Gastroesophageal sphincter (tissue), 4 donors: ENCODE measurements at regions not wholly inside any gene's neighbourhood (a gene's known extent, or its start where the extent isn't known, plus 50 kb on each side); places are given as distances from the start of the nearest gene placed in this dataset.
A peak's percentile ranks its signal among the peaks of the same experiment; 100 is the strongest.

Experiments
- ATAC-seq: fragments of 150-250 bp; one replicate; pipeline ENCODE4 v1.9.1; 2016; ENCODE audit warnings: mild to moderate bottlenecking, moderate library complexity
- H3K27ac ChIP-seq, 4 donors: fragments of 200-600 bp; sonication (generic) in 3 of 4; 1 replicate in 3 of 4; 2 replicates in 1 of 4; pipeline ENCODE4 v1.5.1; 2016 to 2019
- H3K27me3 ChIP-seq: fragments of 200-600 bp; sonication (generic); one replicate; pipeline ENCODE4 v1.5.1; 2019
- H3K36me3 ChIP-seq, 2 donors: fragments of 200-600 bp; sonication (generic); one replicate each; pipeline ENCODE4 v1.5.1; 2019; ENCODE audit warnings: control low read depth in 1 of 2
- H3K4me1 ChIP-seq, 3 donors: fragments of 200-600 bp; sonication (generic); 1 replicate in 2 of 3; 2 replicates in 1 of 3; pipeline ENCODE4 v1.5.1; 2016 to 2019; ENCODE audit warnings: control low read depth in 2 of 3
- H3K4me3 ChIP-seq, 2 donors: fragments of 200-600 bp; sonication (generic); one replicate each; pipeline ENCODE4 v1.5.1; 2019; ENCODE audit warnings: mild to moderate bottlenecking in 1 of 2, moderate library complexity in 1 of 2
- H3K9me3 ChIP-seq, 3 donors: fragments of 200-600 bp; sonication (generic); one replicate each; pipeline ENCODE4 v1.5.1; 2017 to 2019; ENCODE audit warnings: control low read depth in 2 of 3
- EP300 ChIP-seq: sonication (generic); formaldehyde crosslinking; IDR thresholded peaks from one replicate; pipeline ENCODE4 v1.6.1; 2017; ENCODE audit warnings: antibody characterized with exemption, mild to moderate bottlenecking
- POLR2A ChIP-seq, 2 donors: fragments of 450-650 bp; IDR thresholded peaks; one replicate each; pipeline ENCODE4 v1.6.1; 2017; ENCODE audit warnings: antibody characterized with exemption in 2 of 2, mild to moderate bottlenecking in 2 of 2, moderate library complexity in 1 of 2
- POLR2AphosphoS5 ChIP-seq: sonication (generic); formaldehyde crosslinking; IDR thresholded peaks from one replicate; pipeline ENCODE4 v1.6.1; 2017; ENCODE audit warnings: antibody characterized with exemption
- WGBS, 2 donors: methylation state at CpG; one replicate each; pipeline ENCODE4 v1.1.5; 2018; ENCODE audit warnings: low coverage in 1 of 2; 5-methylcytosine and 5-hydroxymethylcytosine counted together
- TF ChIP-seq, protein P1 (sequence below), 4 experiments: fragments of 200-600 bp in 2 of 4; fragments of 450-650 bp in 2 of 4; sonication (generic) in 1 of 4; IDR thresholded peaks; one replicate each; pipeline ENCODE4 v1.5.1; 2017 to 2019; ENCODE audit warnings: antibody characterized with exemption in 4 of 4, mild to moderate bottlenecking in 2 of 4, moderate library complexity in 2 of 4

DNA sequence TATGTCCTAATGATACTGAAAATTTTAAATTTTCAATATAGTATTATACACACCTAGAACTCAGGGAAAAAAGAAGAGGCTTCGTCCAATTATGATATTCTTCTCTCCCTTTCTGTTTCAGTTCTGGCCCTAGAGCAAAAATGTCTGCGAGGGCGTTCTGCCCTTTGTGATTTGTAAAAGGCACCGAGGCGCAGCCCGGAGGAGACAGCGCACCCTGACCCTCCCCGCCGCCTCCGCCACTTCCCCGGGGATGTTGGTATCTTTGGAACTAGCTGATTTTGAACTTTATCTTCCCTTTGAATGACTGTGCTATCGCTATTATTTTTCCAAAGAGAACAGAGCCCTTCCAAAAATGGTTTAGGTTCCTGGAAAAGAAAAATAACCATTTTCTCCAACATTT is 173.2 kb upstream of the FAM9B start:
- TF ChIP-seq POLR2A (IDR thresholded peaks at IDR 0.05): no peak
- TF ChIP-seq EP300: no peak
- no peak for TF ChIP-seq POLR2AphosphoS5
- TF ChIP-seq, protein P1, sequence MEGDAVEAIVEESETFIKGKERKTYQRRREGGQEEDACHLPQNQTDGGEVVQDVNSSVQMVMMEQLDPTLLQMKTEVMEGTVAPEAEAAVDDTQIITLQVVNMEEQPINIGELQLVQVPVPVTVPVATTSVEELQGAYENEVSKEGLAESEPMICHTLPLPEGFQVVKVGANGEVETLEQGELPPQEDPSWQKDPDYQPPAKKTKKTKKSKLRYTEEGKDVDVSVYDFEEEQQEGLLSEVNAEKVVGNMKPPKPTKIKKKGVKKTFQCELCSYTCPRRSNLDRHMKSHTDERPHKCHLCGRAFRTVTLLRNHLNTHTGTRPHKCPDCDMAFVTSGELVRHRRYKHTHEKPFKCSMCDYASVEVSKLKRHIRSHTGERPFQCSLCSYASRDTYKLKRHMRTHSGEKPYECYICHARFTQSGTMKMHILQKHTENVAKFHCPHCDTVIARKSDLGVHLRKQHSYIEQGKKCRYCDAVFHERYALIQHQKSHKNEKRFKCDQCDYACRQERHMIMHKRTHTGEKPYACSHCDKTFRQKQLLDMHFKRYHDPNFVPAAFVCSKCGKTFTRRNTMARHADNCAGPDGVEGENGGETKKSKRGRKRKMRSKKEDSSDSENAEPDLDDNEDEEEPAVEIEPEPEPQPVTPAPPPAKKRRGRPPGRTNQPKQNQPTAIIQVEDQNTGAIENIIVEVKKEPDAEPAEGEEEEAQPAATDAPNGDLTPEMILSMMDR (IDR thresholded peaks at IDR 0.05): no peak
- WGBS, 2 donors: 0 to 15% methylated on average over 2 to 12 of the region's 12 CpGs
- Histone ChIP-seq H3K9me3 (no peaks in the 10 kb centered on the region), H3K4me3 (peak overlapping the region in 1 of 2 donors; percentile 23), H3K27ac (no peak overlapping the region), H3K4me1 (no peaks in the 10 kb centered on the region), H3K36me3 (no peaks in the 10 kb centered on the region), H3K27me3 (no peaks in the 10 kb centered on the region)
- no peak for ATAC-seq

DNA sequence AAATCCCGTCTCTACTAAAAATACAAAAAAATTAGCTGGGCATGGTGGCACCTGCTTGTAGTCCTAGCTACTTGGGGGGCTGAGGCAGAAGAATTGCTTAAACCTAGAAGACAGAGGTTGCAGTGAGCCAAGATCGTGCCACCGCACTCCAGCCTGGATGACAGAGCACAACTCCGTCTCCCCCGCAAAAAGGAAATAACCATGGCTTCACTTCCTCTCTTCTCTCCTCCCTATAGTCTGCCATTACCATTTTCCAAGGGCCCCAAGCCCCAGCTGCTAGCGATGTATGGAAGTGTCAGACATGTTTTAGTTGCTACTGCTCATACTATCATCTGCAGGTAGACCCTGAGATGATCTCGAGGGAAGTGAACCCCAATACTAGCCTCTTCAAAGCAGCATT is 177.3 kb upstream of the FAM9B start:
- TF ChIP-seq POLR2A (IDR thresholded peaks at IDR 0.05) (no peak), EP300 (no peak), POLR2AphosphoS5 (no peak)
- TF ChIP-seq, protein P1 (IDR thresholded peaks at IDR 0.05): no peak
- 96 to 97% methylated on average over 5 to 6 of the region's 7 CpGs for WGBS, 2 donors
- no peak overlapping the region for H3K4me3 ChIP-seq

DNA sequence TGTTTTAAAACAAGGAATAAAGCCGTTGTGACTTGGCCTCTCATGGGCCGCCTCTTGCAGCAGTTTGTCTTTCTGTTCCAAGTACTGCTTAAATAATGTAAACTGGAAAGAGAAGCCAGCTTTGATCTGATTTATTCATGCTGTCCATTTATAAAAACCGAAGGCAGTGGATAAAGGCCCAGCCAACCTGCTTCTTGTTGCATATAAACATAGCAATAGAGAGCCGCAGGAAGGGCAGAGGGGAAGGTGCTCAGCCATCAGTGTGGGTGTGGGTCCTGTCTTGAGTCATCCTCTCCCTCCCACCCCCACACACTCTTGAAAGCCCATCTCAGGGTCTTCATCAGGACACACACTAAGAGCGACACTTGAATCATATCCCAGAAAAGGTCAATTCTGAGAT is 187.9 kb upstream of the FAM9B start:
- no peaks in the 10 kb centered on the region for H3K27me3 ChIP-seq
- TF ChIP-seq POLR2AphosphoS5: no peak
- no peak for TF ChIP-seq POLR2A (IDR thresholded peaks at IDR 0.05)
- TF ChIP-seq, protein P1 (IDR thresholded peaks at IDR 0.05): no peak
- no peak for TF ChIP-seq EP300
- H3K4me1 ChIP-seq: peaks cover 0 to 5% (median 0%) of the 10 kb centered on the region in 3 donors
- no peak overlapping the region for H3K4me3 ChIP-seq
- H3K27ac ChIP-seq: no peak overlapping the region
- no peaks in the 10 kb centered on the region for H3K36me3 ChIP-seq
- 13 to 24% methylated on average over 4 to 5 of the region's 5 CpGs for WGBS, 2 donors
- no peaks in the 10 kb centered on the region for H3K9me3 ChIP-seq
- no peak for ATAC-seq

More for the DNA sequence above, 177.3 kb upstream of the FAM9B start:
- no peak for ATAC-seq
- no peak overlapping the region for H3K27ac ChIP-seq
- H3K36me3 ChIP-seq: no peaks in the 10 kb centered on the region
- H3K27me3 ChIP-seq: no peaks in the 10 kb centered on the region
- no peaks in the 10 kb centered on the region for H3K9me3 ChIP-seq
- H3K4me1 ChIP-seq: no peaks in the 10 kb centered on the region

DNA sequence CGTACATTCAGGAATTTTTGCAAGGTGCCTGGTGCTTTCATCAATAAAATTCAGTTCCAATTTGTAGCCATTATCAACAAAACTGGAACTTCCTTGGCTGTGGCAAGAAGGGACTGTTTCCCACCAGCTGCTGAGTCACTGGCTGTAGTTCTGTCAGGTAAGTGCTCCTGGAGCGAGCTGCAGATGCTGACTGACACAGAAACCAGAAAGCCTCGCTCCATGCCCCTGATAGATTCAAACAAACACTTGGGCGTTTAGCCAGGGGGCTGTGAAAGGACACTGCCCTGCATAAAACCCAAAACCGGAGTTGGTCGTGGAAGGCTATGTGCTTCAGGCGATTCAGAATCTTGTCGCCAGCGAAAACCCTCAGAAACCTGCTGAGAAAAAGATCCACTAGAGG is 188.4 kb upstream of the FAM9B start:
- WGBS, 2 donors: 0 to 46% methylated on average over 1 to 9 of the region's 9 CpGs
- Histone ChIP-seq H3K9me3 (no peaks in the 10 kb centered on the region), H3K36me3 (no peaks in the 10 kb centered on the region), H3K4me1 (peaks cover 0 to 5% (median 0%) of the 10 kb centered on the region in 3 donors), H3K27ac (no peak overlapping the region), H3K4me3 (no peak overlapping the region), H3K27me3 (no peaks in the 10 kb centered on the region)
- TF ChIP-seq, protein P1 (IDR thresholded peaks at IDR 0.05): no peak
- no peak for TF ChIP-seq POLR2A (IDR thresholded peaks at IDR 0.05)
- no peak for TF ChIP-seq EP300
- no peak for ATAC-seq

DNA sequence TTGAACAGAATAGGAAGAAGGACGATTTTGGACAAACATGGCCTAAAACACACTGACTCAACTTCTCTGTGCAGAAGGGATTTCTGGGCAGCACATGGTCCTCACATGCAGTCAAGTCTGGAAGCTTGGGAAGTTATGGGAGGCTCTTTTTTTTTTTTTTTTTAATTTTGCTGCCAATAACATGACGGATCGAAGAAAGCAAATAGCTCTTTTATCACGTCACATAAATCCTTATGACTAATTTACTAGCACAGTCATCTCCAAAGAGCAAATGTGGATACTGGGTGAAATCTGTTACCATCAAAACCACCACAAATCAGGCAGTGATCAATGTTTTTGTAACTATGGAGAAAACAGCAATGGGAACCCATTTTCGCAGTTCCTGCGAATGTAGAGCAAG is 193.3 kb upstream of the FAM9B start:
- Histone ChIP-seq H3K36me3 (no peaks in the 10 kb centered on the region), H3K4me1 (peaks cover 0 to 4% (median 0%) of the 10 kb centered on the region in 3 donors), H3K27ac (no peak overlapping the region), H3K27me3 (no peaks in the 10 kb centered on the region), H3K9me3 (no peaks in the 10 kb centered on the region), H3K4me3 (no peak overlapping the region)
- 67 to 83% methylated on average over 1 to 2 of the region's 6 CpGs for WGBS, 2 donors
- ATAC-seq: no peak
- TF ChIP-seq POLR2AphosphoS5 (no peak), EP300 (no peak), POLR2A (IDR thresholded peaks at IDR 0.05) (no peak)
- TF ChIP-seq, protein P1 (IDR thresholded peaks at IDR 0.05): no peak
